ENCODE measurements at regions not wholly inside any gene's neighbourhood (a gene's known extent, or its start where the extent isn't known, plus 50 kb on each side); places are given as distances from the start of the nearest gene placed in this dataset.

GRCh38 chr6:74650668-74651067 lies 555.2 kb downstream of the COL12A1 start:
- H3K4me1 ChIP-seq (ENCODE audit: control insufficient read depth, low read length): no peaks in the 10 kb centered on the region
- TF ChIP-seq CTCF (IDR thresholded peaks at IDR 0.05; ENCODE audit: low read depth, low read length, poor library complexity, severe bottlenecking): no peak
- TF ChIP-seq EZH2phosphoT487 (IDR thresholded peaks at IDR 0.05; ENCODE audit: borderline replicate concordance, low read length): no peak

GRCh38 chr6:74646461-74646860 lies 559.4 kb downstream of the COL12A1 start:
- H3K36me3 ChIP-seq (ENCODE audit: control insufficient read depth, low read length): no peaks in the 10 kb centered on the region
- H3K4me1 ChIP-seq (ENCODE audit: control insufficient read depth, low read length): no peaks in the 10 kb centered on the region
- H4K20me1 ChIP-seq (ENCODE audit: control insufficient read depth, insufficient read depth, low read depth, low read length): no peaks in the 10 kb centered on the region
- H3K4me3 ChIP-seq (ENCODE audit: low read length): no peak overlapping the region
- H3K9me3 ChIP-seq (ENCODE audit: control insufficient read depth, insufficient read depth, low read length): no peaks in the 10 kb centered on the region
- H3K27me3 ChIP-seq (ENCODE audit: control insufficient read depth, low read length): no peaks in the 10 kb centered on the region
- no peaks in the 10 kb centered on the region for H3K9me2 ChIP-seq (replicated peaks; ENCODE audit: control insufficient read depth, low read length)
- no peaks in the 10 kb centered on the region for H3K79me2 ChIP-seq (ENCODE audit: control insufficient read depth, low read length)
- no peak for TF ChIP-seq CTCF (IDR thresholded peaks at IDR 0.05; ENCODE audit: low read depth, low read length, poor library complexity, severe bottlenecking)
- no peak for TF ChIP-seq EZH2phosphoT487 (IDR thresholded peaks at IDR 0.05; ENCODE audit: borderline replicate concordance, low read length)
- H3K27ac ChIP-seq (ENCODE audit: low read depth, low read length): no peak overlapping the region
- no peak overlapping the region for H3K4me2 ChIP-seq (ENCODE audit: low read length)
- H3F3A ChIP-seq (ENCODE audit: control insufficient read depth, insufficient read depth): no peaks in the 10 kb centered on the region

More at GRCh38 chr6:74650668-74651067, 555.2 kb downstream of the COL12A1 start:
- H3K36me3 ChIP-seq (ENCODE audit: control insufficient read depth, low read length): no peaks in the 10 kb centered on the region
- no peaks in the 10 kb centered on the region for H3F3A ChIP-seq (ENCODE audit: control insufficient read depth, insufficient read depth)
- H4K20me1 ChIP-seq (ENCODE audit: control insufficient read depth, insufficient read depth, low read depth, low read length): no peaks in the 10 kb centered on the region
- H3K79me2 ChIP-seq (ENCODE audit: control insufficient read depth, low read length): no peaks in the 10 kb centered on the region
- H3K27ac ChIP-seq (ENCODE audit: low read depth, low read length): no peak overlapping the region
- no peak overlapping the region for H3K4me3 ChIP-seq (ENCODE audit: low read length)
- no peak overlapping the region for H3K4me2 ChIP-seq (ENCODE audit: low read length)
- H3K9me3 ChIP-seq (ENCODE audit: control insufficient read depth, insufficient read depth, low read length): no peaks in the 10 kb centered on the region
- no peaks in the 10 kb centered on the region for H3K27me3 ChIP-seq (ENCODE audit: control insufficient read depth, low read length)
- no peaks in the 10 kb centered on the region for H3K9me2 ChIP-seq (replicated peaks; ENCODE audit: control insufficient read depth, low read length)

GRCh38 chr6:74645108-74645849 lies 560.6 kb downstream of the COL12A1 start:
- Histone ChIP-seq H3F3A (ENCODE audit: control insufficient read depth, insufficient read depth) (no peaks in the 10 kb centered on the region), H3K4me2 (ENCODE audit: low read length) (no peak overlapping the region), H3K9me3 (ENCODE audit: control insufficient read depth, insufficient read depth, low read length) (no peaks in the 10 kb centered on the region), H3K36me3 (ENCODE audit: control insufficient read depth, low read length) (no peaks in the 10 kb centered on the region), H4K20me1 (ENCODE audit: control insufficient read depth, insufficient read depth, low read depth, low read length) (no peaks in the 10 kb centered on the region), H3K4me1 (ENCODE audit: control insufficient read depth, low read length) (no peaks in the 10 kb centered on the region), H3K4me3 (ENCODE audit: low read length) (no peak overlapping the region), H3K9me2 (replicated peaks; ENCODE audit: control insufficient read depth, low read length) (no peaks in the 10 kb centered on the region), H3K27ac (ENCODE audit: low read depth, low read length) (no peak overlapping the region), H3K27me3 (ENCODE audit: control insufficient read depth, low read length) (no peaks in the 10 kb centered on the region), H3K79me2 (ENCODE audit: control insufficient read depth, low read length) (no peaks in the 10 kb centered on the region)
- TF ChIP-seq EZH2phosphoT487 (IDR thresholded peaks at IDR 0.05; ENCODE audit: borderline replicate concordance, low read length) (no peak), CTCF (IDR thresholded peaks at IDR 0.05; ENCODE audit: low read depth, low read length, poor library complexity, severe bottlenecking) (no peak)
